ENCODE measurements at regions not wholly inside any gene's neighbourhood (a gene's known extent, or its start where the extent isn't known, plus 50 kb on each side); places are given as distances from the start of the nearest gene placed in this dataset.

DNA sequence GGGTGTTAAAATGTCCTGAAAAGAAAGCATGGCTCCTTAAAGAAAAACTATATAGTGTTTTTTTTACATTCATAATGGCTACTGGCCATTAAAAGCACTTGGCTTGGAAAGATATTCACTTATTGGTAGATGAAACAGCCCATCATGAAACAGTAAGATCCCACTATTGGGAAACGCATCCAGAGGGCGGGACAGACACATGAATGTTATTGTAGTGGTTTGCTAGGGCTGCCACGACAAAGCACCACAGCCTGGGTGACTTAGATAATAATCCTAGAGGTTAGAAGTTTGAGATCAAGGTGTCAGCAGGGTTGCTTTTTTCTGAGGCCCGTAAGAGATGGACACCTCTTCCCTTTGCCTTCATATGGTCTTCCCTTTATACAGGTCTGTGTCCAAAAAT, 139.4 kb upstream of the ANKH start:
- TF ChIP-seq, protein P1, sequence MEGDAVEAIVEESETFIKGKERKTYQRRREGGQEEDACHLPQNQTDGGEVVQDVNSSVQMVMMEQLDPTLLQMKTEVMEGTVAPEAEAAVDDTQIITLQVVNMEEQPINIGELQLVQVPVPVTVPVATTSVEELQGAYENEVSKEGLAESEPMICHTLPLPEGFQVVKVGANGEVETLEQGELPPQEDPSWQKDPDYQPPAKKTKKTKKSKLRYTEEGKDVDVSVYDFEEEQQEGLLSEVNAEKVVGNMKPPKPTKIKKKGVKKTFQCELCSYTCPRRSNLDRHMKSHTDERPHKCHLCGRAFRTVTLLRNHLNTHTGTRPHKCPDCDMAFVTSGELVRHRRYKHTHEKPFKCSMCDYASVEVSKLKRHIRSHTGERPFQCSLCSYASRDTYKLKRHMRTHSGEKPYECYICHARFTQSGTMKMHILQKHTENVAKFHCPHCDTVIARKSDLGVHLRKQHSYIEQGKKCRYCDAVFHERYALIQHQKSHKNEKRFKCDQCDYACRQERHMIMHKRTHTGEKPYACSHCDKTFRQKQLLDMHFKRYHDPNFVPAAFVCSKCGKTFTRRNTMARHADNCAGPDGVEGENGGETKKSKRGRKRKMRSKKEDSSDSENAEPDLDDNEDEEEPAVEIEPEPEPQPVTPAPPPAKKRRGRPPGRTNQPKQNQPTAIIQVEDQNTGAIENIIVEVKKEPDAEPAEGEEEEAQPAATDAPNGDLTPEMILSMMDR (IDR thresholded peaks at IDR 0.05), result no peak
- TF ChIP-seq POLR2AphosphoS5 (IDR thresholded peaks at IDR 0.05), result no peak
